Mammary epithelial cell (primary cell): ENCODE measurements at regions not wholly inside any gene's neighbourhood (a gene's known extent, or its start where the extent isn't known, plus 50 kb on each side); places are given as distances from the start of the nearest gene placed in this dataset.

Experiments used
- EZH2 ChIP-seq: IDR thresholded peaks from 2 replicates; pipeline ENCODE4 v1.6.1; 2012; ENCODE audit warnings: low read length, inconsistent platforms, borderline replicate concordance
- TF ChIP-seq, protein P1 (sequence below), 2 donors: IDR thresholded peaks in 1 of 2; conservative IDR thresholded peaks in 1 of 2; 2 replicates each; pipeline ENCODE4 v1.5.1; 2011 to 2012; ENCODE audit warnings: inconsistent platforms in 2 of 2, low read length in 2 of 2, mild to moderate bottlenecking in 2 of 2, control low read depth in 1 of 2, low read depth in 1 of 2; ENCODE audit not compliant: insufficient read depth in 1 of 2; ENCODE audit errors: extremely low read depth in 1 of 2

DNA sequence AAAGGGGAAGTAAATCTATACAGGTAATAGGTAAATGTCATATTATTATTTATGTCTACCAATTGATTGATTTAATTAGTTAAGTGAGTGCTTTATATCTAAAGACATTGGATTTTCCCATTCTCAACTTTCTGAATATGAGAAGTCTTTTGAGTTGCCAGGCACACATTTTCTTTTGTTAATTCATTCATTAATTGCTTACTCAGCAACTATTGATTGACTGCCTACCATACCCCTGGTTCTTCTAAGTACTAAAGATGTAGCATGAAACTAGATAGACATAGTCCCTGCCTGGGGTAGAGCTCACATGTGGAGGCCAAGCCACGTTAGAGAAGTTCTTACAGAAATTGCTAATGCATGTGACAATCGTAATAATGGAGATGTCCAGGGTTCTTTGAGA, 253.1 kb upstream of the LYZL1 start:
- TF ChIP-seq, protein P1, sequence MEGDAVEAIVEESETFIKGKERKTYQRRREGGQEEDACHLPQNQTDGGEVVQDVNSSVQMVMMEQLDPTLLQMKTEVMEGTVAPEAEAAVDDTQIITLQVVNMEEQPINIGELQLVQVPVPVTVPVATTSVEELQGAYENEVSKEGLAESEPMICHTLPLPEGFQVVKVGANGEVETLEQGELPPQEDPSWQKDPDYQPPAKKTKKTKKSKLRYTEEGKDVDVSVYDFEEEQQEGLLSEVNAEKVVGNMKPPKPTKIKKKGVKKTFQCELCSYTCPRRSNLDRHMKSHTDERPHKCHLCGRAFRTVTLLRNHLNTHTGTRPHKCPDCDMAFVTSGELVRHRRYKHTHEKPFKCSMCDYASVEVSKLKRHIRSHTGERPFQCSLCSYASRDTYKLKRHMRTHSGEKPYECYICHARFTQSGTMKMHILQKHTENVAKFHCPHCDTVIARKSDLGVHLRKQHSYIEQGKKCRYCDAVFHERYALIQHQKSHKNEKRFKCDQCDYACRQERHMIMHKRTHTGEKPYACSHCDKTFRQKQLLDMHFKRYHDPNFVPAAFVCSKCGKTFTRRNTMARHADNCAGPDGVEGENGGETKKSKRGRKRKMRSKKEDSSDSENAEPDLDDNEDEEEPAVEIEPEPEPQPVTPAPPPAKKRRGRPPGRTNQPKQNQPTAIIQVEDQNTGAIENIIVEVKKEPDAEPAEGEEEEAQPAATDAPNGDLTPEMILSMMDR (conservative IDR thresholded peaks at IDR 0.05 in 1 of 2, IDR thresholded peaks at IDR 0.05 in 1 of 2; ENCODE audit: extremely low read depth in 1 of 2, insufficient read depth in 1 of 2, low read depth in 1 of 2, low read length in 2 of 2): no peak
- TF ChIP-seq EZH2: no peak
